ENCODE measurements at regions not wholly inside any gene's neighbourhood (a gene's known extent, or its start where the extent isn't known, plus 50 kb on each side); places are given as distances from the start of the nearest gene placed in this dataset.
"Not testable (repeated sequence)": the region's sequence is repeated elsewhere in the genome, so short reads cannot be mapped to it uniquely, and the experiment has no call there.

DNA sequence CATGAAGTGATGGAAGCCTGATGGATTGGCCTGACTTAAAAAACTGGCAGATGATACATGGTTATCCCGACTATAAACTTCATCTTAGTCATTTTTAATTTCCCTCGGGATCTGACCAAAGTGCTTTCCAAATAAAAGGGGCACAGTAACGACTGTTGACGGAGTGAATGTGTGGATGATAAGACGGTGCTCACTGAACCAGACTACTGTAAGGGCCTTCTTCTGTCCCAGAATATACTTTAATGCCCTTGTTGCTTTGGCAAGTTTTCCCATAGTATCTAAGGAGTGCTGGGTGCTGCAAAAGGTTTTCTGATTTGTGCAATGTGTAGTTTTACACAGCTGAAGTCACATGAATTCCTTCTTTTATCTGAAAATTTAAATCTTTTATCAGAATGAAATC, 373.5 kb downstream of the DSEL start:
- H3K27ac ChIP-seq (ENCODE audit: low read depth, low read length, severe bottlenecking), result no peak overlapping the region

DNA sequence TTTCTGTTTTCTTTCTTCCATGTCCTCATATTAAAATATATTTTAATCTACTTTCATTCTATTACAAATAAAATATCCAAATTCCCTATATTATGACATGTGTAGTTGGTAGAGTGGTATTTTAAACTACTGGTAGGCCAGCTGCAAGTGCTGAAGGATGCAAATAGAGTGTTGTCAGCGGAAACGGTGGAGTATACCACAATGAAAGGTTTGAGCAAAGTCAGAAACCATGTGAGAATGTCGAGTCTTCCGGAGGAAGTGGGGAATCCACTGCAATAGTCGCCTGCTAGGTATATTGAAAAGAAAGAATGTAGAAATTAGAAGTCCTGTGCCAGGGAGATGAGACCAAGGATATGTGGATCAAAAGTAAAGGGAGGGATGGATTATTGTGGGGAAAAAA, 373.9 kb downstream of the DSEL start:
- H3K27ac ChIP-seq (ENCODE audit: low read depth, low read length, severe bottlenecking), result no peak overlapping the region
- H3K4me1 ChIP-seq (ENCODE audit: control insufficient read depth, insufficient read depth, low read length, poor library complexity, severe bottlenecking), result no peaks in the 10 kb centered on the region
- H3K36me3 ChIP-seq (ENCODE audit: control insufficient read depth, insufficient read depth, low read length), result no peaks in the 10 kb centered on the region
- no peak overlapping the region for H3K4me3 ChIP-seq (ENCODE audit: extremely low read depth, insufficient read depth, low read length, poor library complexity, severe bottlenecking)
- no peaks in the 10 kb centered on the region for H3K9me3 ChIP-seq (ENCODE audit: control insufficient read depth, low read length)
- 83 to 96% methylated on average over 3 to 5 of the region's 5 CpGs for WGBS, 2 experiments (ENCODE audit: insufficient coverage in 2 of 2)

More for the DNA sequence above, 373.5 kb downstream of the DSEL start:
- Histone ChIP-seq H3K4me3 (ENCODE audit: extremely low read depth, insufficient read depth, low read length, poor library complexity, severe bottlenecking) (no peak overlapping the region), H3K36me3 (ENCODE audit: control insufficient read depth, insufficient read depth, low read length) (no peaks in the 10 kb centered on the region), H3K4me1 (ENCODE audit: control insufficient read depth, insufficient read depth, low read length, poor library complexity, severe bottlenecking) (no peaks in the 10 kb centered on the region), H3K9me3 (ENCODE audit: control insufficient read depth, low read length) (no peaks in the 10 kb centered on the region)
- WGBS, 2 experiments (ENCODE audit: insufficient coverage in 2 of 2), result 94 to 100% methylated on average over 1 to 3 of the region's 5 CpGs

DNA sequence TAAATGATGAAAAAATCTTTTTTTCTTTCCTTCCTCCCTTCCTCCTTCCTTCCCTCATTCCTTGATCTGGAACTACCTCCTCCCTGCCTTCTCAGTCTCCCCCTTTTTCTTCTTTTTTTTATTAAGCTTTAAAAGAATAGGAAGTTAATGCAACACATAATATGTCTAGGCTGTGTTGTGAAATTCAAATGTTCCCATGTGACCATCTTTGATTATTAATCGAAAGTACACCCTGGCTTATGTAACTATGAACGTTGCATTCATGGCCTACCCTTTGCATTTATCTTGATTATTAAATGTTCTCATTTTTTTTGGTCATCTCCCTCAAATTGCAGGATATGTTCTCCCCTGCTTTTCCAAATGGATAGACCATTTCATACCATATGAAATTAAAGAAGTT, 376.0 kb downstream of the DSEL start:
- Histone ChIP-seq H3K4me1 (ENCODE audit: control insufficient read depth, insufficient read depth, low read length, poor library complexity, severe bottlenecking) (no peaks in the 10 kb centered on the region), H3K4me3 (ENCODE audit: extremely low read depth, insufficient read depth, low read length, poor library complexity, severe bottlenecking) (no peak overlapping the region), H3K9me3 (ENCODE audit: control insufficient read depth, low read length) (no peaks in the 10 kb centered on the region), H3K27ac (ENCODE audit: low read depth, low read length, severe bottlenecking) (no peak overlapping the region), H3K36me3 (ENCODE audit: control insufficient read depth, insufficient read depth, low read length) (no peaks in the 10 kb centered on the region)
- WGBS, 2 experiments (ENCODE audit: insufficient coverage in 2 of 2), result 100% methylated on average over 1 of the region's 2 CpGs; no CpG with 5 or more reads in 1 of the 2 experiments

DNA sequence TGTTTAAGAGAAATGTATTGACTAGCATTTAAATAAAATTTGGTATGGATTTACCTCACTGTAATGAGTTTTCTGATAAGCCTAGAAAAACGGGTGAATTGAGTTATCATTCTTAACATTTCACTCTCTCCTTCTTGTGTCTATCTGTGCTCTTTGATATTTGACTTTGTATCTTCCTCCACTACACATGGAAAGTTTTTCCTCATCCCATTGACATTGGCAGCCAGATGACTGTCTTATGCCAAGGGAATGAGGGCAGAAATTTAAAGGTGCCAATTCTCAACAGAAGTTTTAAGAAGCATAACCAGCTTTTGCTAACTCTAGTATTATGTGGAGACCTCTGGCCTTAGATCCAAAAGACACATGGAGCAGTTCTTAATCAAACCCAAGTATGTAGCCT, 376.6 kb downstream of the DSEL start:
- Histone ChIP-seq H3K27ac (ENCODE audit: low read depth, low read length, severe bottlenecking) (no peak overlapping the region), H3K9me3 (ENCODE audit: control insufficient read depth, low read length) (no peaks in the 10 kb centered on the region), H3K4me1 (ENCODE audit: control insufficient read depth, insufficient read depth, low read length, poor library complexity, severe bottlenecking) (no peaks in the 10 kb centered on the region), H3K4me3 (ENCODE audit: extremely low read depth, insufficient read depth, low read length, poor library complexity, severe bottlenecking) (no peak overlapping the region), H3K36me3 (ENCODE audit: control insufficient read depth, insufficient read depth, low read length) (no peaks in the 10 kb centered on the region)
- WGBS, 2 experiments (ENCODE audit: insufficient coverage in 2 of 2), result 100% methylated on average over 1 of the region's 1 CpG; no CpG with 5 or more reads in 1 of the 2 experiments

DNA sequence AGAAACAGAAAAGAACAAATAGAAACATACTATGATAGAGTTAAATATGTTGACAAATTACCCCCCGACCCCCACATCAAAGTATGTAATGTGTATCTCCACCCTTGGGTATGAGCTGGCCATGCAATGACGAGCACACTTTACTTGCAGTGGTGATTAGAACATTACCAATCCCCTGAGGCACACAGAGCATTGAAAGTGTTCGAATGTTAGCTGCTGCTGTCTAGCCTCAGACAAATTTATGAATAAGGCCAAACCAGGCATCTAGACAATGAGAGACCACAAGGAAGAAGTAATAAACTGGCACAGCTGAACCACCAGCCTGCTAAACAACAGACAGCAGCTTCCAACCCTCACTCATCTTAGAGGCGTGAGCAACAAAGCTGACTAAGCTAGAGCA, 380.5 kb downstream of the DSEL start:
- no peak overlapping the region for H3K4me3 ChIP-seq (ENCODE audit: extremely low read depth, insufficient read depth, low read length, poor library complexity, severe bottlenecking)
- H3K36me3 ChIP-seq (ENCODE audit: control insufficient read depth, insufficient read depth, low read length), result no peaks in the 10 kb centered on the region
- H3K27ac ChIP-seq (ENCODE audit: low read depth, low read length, severe bottlenecking), result no peak overlapping the region
- no peaks in the 10 kb centered on the region for H3K4me1 ChIP-seq (ENCODE audit: control insufficient read depth, insufficient read depth, low read length, poor library complexity, severe bottlenecking)
- H3K9me3 ChIP-seq (ENCODE audit: control insufficient read depth, low read length), result no peaks in the 10 kb centered on the region
- 78 to 86% methylated on average over 1 of the region's 4 CpGs for WGBS, 2 experiments (ENCODE audit: insufficient coverage in 2 of 2)

DNA sequence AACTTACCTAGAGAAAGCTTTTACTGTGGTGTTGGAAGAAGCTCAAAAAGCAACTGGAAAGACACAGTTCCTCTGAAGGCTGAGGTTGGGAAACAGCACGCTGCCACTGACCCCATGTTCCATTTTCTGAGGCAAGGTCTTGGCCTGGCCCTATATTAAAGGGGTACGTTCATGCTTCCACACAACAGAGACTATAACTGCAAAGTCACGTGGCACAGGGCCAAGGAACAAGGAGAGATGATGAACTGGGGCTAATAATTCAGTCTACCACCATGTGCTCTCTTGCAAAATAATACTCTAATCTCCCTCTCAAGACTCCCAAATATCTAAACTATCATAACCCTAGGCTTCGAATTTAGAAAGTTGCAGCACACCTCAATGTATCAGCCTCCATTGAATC, 381.6 kb downstream of the DSEL start:
- H3K27ac ChIP-seq (ENCODE audit: low read depth, low read length, severe bottlenecking), result no peak overlapping the region
- H3K4me1 ChIP-seq (ENCODE audit: control insufficient read depth, insufficient read depth, low read length, poor library complexity, severe bottlenecking), result no peaks in the 10 kb centered on the region
- no peak overlapping the region for H3K4me3 ChIP-seq (ENCODE audit: extremely low read depth, insufficient read depth, low read length, poor library complexity, severe bottlenecking)
- no peaks in the 10 kb centered on the region for H3K9me3 ChIP-seq (ENCODE audit: control insufficient read depth, low read length)
- WGBS, 2 experiments (ENCODE audit: insufficient coverage in 2 of 2), result 90 to 100% methylated on average over 2 of the region's 4 CpGs
- no peaks in the 10 kb centered on the region for H3K36me3 ChIP-seq (ENCODE audit: control insufficient read depth, insufficient read depth, low read length)

DNA sequence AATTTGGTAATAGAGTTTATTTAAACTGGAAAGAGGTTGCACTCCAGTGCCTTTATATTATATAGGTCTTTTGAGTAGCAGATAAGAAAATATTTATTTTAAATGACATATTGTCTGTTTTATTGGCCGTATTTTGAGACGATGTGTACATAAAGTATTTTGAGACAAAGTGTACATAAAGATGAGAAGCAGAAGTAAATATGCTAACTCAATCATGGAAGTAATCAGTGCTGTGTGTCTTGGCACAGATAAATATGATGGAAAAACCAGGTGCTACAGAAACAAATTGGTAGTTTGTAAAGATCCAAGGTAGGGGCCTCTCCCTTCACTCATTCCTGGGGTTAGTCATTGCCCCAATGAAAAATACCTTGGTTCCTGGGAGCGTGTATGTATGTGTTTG, 382.9 kb downstream of the DSEL start:
- Histone ChIP-seq H3K27ac (ENCODE audit: low read depth, low read length, severe bottlenecking) (no peak overlapping the region), H3K4me1 (ENCODE audit: control insufficient read depth, insufficient read depth, low read length, poor library complexity, severe bottlenecking) (no peaks in the 10 kb centered on the region), H3K4me3 (ENCODE audit: extremely low read depth, insufficient read depth, low read length, poor library complexity, severe bottlenecking) (no peak overlapping the region), H3K9me3 (ENCODE audit: control insufficient read depth, low read length) (no peaks in the 10 kb centered on the region), H3K36me3 (ENCODE audit: control insufficient read depth, insufficient read depth, low read length) (no peaks in the 10 kb centered on the region)
- WGBS, 2 experiments (ENCODE audit: insufficient coverage in 2 of 2), result 93 to 100% methylated on average over 2 of the region's 3 CpGs

DNA sequence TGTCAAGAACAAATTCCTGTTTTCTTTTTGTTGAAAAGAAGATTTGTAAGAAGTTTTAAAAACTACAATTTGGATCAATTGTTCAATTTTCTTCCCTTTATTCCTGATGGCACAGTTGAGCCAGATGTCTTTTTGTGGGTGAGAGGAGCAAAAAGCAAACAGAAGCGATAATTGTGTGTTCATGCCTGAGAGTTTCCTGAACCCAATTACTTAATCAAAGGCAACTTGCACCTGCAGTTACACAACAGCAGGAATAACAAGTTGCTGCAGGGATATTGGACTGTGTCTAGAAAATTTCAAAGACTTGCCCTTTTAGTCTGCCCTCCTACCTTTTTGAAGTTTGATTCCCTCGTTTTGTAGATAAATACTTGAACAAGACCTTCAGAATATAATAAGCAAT, 383.6 kb downstream of the DSEL start:
- Histone ChIP-seq H3K4me3 (ENCODE audit: extremely low read depth, insufficient read depth, low read length, poor library complexity, severe bottlenecking) (no peak overlapping the region), H3K9me3 (ENCODE audit: control insufficient read depth, low read length) (no peaks in the 10 kb centered on the region), H3K4me1 (ENCODE audit: control insufficient read depth, insufficient read depth, low read length, poor library complexity, severe bottlenecking) (no peaks in the 10 kb centered on the region), H3K36me3 (ENCODE audit: control insufficient read depth, insufficient read depth, low read length) (no peaks in the 10 kb centered on the region), H3K27ac (ENCODE audit: low read depth, low read length, severe bottlenecking) (no peak overlapping the region)
- no CpG with 5 or more reads among the region's 2 CpGs for WGBS, 2 experiments (ENCODE audit: insufficient coverage in 2 of 2)

DNA sequence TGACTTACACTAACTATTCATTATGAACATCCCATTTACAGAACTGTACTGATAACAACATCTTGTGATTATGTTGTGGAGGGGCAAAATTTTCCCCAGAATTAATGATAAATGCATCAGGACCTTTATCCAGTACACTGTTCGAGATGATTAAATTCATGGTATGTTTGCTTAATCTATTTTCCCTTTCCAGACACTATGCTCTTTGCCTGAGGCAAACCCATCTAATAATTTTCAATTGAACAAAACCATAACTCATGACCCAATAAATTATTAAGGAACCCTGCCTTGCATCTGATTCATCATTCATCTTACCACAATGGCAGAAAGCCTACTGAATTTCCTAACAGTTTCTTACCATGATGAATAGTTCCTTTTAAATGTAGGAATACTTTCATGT, 385.0 kb downstream of the DSEL start:
- Histone ChIP-seq H3K36me3 (ENCODE audit: control insufficient read depth, insufficient read depth, low read length) (no peaks in the 10 kb centered on the region), H3K27ac (ENCODE audit: low read depth, low read length, severe bottlenecking) (no peak overlapping the region), H3K9me3 (ENCODE audit: control insufficient read depth, low read length) (no peaks in the 10 kb centered on the region), H3K4me1 (ENCODE audit: control insufficient read depth, insufficient read depth, low read length, poor library complexity, severe bottlenecking) (no peaks in the 10 kb centered on the region), H3K4me3 (ENCODE audit: extremely low read depth, insufficient read depth, low read length, poor library complexity, severe bottlenecking) (no peak overlapping the region)
- WGBS, 2 experiments (ENCODE audit: insufficient coverage in 2 of 2), result 100% methylated on average over 1 of the region's 1 CpG; no CpG with 5 or more reads in 1 of the 2 experiments

DNA sequence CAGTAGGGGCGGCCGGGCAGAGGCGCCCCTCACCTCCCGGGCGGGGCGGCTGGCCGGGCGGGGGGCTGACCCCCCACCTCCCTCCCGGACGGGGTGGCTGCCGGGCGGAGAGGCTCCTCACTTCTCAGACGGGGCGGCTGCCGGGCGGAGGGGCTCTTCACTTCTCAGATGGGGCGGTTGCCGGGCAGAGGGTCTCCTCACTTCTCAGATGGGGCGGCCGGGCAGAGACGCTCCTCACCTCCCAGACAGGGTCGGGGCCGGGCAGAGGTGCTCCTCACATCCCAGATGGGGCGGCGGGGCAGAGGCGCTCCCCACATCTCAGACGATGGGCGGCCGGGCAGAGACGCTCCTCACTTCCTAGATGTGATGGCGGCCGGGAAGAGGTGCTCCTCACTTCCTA, 389.8 kb downstream of the DSEL start:
- not testable (repeated sequence) for H3K4me3 ChIP-seq (ENCODE audit: extremely low read depth, insufficient read depth, low read length, poor library complexity, severe bottlenecking); H3K36me3 ChIP-seq (ENCODE audit: control insufficient read depth, insufficient read depth, low read length); H3K9me3 ChIP-seq (ENCODE audit: control insufficient read depth, low read length); H3K27ac ChIP-seq (ENCODE audit: low read depth, low read length, severe bottlenecking); H3K4me1 ChIP-seq (ENCODE audit: control insufficient read depth, insufficient read depth, low read length, poor library complexity, severe bottlenecking)
- 95% methylated on average over 4 of the region's 32 CpGs; no CpG with 5 or more reads in 1 of the 2 experiments for WGBS, 2 experiments (ENCODE audit: insufficient coverage in 2 of 2)

DNA sequence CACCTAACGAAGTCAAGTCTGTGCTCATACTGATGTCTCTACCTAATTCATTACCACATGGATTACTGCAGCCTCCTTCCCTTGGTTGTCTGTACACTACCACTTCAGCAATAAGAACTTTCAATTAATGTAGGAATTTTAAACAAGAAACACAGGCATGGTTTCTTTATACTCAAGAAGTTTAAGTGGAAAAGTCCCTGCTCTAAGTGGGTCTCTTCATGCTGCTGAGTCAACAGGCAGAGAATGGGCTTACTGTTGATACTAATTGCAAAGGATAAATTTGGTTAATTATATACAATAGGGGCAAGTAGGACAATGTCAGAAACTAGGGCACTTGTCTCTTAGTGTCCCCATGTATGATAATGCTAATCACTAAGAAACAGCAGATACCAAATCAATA, 392.6 kb downstream of the DSEL start:
- H3K36me3 ChIP-seq (ENCODE audit: control insufficient read depth, insufficient read depth, low read length), result no peaks in the 10 kb centered on the region
- H3K9me3 ChIP-seq (ENCODE audit: control insufficient read depth, low read length), result no peaks in the 10 kb centered on the region
- H3K4me3 ChIP-seq (ENCODE audit: extremely low read depth, insufficient read depth, low read length, poor library complexity, severe bottlenecking), result no peak overlapping the region
- no peaks in the 10 kb centered on the region for H3K4me1 ChIP-seq (ENCODE audit: control insufficient read depth, insufficient read depth, low read length, poor library complexity, severe bottlenecking)
- no peak overlapping the region for H3K27ac ChIP-seq (ENCODE audit: low read depth, low read length, severe bottlenecking)
- WGBS, 2 experiments (ENCODE audit: insufficient coverage in 2 of 2), result 100% methylated on average over 1 of the region's 1 CpG; no CpG with 5 or more reads in 1 of the 2 experiments

DNA sequence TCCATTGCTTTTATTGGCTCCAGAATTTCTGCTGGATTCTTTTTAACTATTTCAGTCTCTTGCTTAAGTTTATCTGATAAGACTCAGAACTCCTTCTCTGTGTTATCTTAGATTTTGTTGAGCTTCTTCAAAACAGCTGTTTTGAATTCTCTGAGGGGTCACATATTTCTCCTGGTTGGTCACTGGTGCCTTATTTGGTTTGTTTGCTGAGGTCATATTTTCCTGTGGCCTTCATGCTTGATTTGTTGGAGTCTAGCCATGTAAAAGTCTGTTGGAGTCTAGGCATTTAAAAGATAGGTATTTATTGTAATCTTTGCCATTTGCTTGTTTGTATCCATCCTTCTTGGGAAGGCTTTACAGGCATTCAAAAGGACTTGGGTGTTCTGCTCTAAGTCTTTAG, 398.7 kb downstream of the DSEL start:
- Histone ChIP-seq H3K4me3 (ENCODE audit: extremely low read depth, insufficient read depth, low read length, poor library complexity, severe bottlenecking) (no peak overlapping the region), H3K27ac (ENCODE audit: low read depth, low read length, severe bottlenecking) (no peak overlapping the region), H3K9me3 (ENCODE audit: control insufficient read depth, low read length) (no peaks in the 10 kb centered on the region), H3K36me3 (ENCODE audit: control insufficient read depth, insufficient read depth, low read length) (no peaks in the 10 kb centered on the region), H3K4me1 (ENCODE audit: control insufficient read depth, insufficient read depth, low read length, poor library complexity, severe bottlenecking) (peaks cover 11% of the 10 kb centered on the region)
